ENCODE measurements at regions not wholly inside any gene's neighbourhood (a gene's known extent, or its start where the extent isn't known, plus 50 kb on each side); places are given as distances from the start of the nearest gene placed in this dataset.

DNA sequence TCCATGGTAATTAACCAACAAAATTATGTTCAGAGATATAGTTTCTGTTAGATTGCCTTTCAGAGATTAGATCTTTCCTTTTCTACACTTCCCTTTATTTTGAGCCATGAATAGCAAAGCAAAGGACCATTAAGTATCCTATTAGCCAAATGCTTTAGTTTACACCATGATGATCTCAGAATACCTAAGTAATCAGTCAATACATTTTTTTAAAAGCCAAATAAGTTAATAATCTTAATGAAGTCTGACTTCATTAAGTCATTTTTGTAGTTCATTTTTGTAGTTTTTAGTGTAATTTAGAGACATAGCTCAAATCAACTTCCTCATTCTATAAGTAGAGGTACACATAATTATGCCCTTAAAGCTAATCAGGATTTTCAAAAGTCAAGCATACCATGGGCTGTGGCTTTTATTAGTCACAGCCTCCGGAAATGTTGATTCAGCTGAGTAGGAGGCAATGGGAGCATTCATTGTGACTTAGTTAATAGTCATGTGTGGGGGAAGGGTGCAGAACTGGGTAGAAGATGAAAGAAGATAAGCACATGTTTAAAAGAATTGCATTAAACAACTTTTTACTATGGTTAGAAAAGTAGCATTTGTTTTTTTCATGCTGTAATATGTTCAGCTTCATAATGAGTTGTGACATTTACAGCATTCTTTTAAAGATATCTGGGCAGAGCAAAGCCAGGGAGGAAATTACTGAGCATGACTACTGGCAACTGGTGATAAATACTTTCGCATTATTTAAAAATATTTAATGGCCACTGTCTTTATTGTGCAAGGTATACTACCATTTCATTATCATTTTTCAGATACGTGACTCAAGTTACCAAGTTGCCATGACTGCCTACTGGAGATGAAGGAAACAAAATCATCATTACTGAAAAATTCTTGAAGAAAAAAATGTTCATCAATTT, 57.3 kb upstream of the CCDC71L start:
- POLR2A ChIA-PET: interaction anchor here (0.6 to 1.3 kb wide), 6 partner anchors 15 to 504 kb away, joined by 3 to 4 read pairs (median 3); no protein-coding TSS in a partner anchor
- DNase-seq (ENCODE audit: unreplicated experiment): peak; percentile 93
- H3K4me3 Mint-ChIP-seq (ENCODE audit: unreplicated experiment): no peak overlapping the region

DNA sequence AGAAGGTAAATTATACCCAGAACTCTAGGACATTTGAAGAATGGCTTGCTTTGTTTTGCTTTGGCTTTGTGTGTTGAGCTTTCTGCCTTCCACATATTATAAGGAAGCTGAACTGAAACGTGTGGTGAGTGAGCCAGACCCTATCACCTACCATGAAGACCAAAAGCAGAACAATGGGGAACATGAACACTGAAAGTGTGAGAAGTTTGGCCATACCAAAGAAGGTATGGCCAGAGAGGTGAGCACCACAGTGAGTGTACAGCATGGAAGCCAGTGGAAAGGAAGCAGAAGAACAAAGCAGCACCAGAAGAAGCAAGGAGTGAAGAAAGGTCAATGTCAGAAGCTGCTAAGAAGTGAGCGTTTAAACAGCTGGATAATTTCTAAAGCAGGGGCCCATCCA, 59.7 kb upstream of the CCDC71L start:
- POLR2A ChIA-PET: interaction anchor here (1.3 kb wide), 1 partner anchor 41 kb away, joined by 3 read pairs; no protein-coding TSS in a partner anchor
- intact Hi-C loops (cut with micrococcal nuclease): no loop called here
- Mint-ChIP-seq H3K36me3 (ENCODE audit: insufficient read depth, unreplicated experiment) (no peaks in the 10 kb centered on the region), H3K4me1 (ENCODE audit: insufficient read depth, unreplicated experiment) (no peaks in the 10 kb centered on the region), H3K4me3 (ENCODE audit: unreplicated experiment) (no peak overlapping the region), H3K27me3 (ENCODE audit: insufficient read depth, unreplicated experiment) (no peaks in the 10 kb centered on the region), H3K9me3 (ENCODE audit: unreplicated experiment) (no peaks in the 10 kb centered on the region), H3K27ac (ENCODE audit: low read depth, unreplicated experiment) (no peak overlapping the region)
- TF ChIP-seq, protein P1, sequence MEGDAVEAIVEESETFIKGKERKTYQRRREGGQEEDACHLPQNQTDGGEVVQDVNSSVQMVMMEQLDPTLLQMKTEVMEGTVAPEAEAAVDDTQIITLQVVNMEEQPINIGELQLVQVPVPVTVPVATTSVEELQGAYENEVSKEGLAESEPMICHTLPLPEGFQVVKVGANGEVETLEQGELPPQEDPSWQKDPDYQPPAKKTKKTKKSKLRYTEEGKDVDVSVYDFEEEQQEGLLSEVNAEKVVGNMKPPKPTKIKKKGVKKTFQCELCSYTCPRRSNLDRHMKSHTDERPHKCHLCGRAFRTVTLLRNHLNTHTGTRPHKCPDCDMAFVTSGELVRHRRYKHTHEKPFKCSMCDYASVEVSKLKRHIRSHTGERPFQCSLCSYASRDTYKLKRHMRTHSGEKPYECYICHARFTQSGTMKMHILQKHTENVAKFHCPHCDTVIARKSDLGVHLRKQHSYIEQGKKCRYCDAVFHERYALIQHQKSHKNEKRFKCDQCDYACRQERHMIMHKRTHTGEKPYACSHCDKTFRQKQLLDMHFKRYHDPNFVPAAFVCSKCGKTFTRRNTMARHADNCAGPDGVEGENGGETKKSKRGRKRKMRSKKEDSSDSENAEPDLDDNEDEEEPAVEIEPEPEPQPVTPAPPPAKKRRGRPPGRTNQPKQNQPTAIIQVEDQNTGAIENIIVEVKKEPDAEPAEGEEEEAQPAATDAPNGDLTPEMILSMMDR (IDR thresholded peaks at IDR 0.05; ENCODE audit: unreplicated experiment): no peak
- no peak for DNase-seq (ENCODE audit: unreplicated experiment)
- no TSS peak for BruUV-seq (replicated peaks)
- CTCF ChIA-PET: interaction anchor here (1.0 to 3.8 kb wide), 3 partner anchors 16 to 61 kb away, joined by 4 to 20 read pairs (median 5); no protein-coding TSS in a partner anchor

More for the DNA sequence above, 57.3 kb upstream of the CCDC71L start:
- intact Hi-C loops (cut with micrococcal nuclease): loop anchor here (1.0 to 5.0 kb wide), 2 partner anchors 58 to 541 kb away; no protein-coding TSS in a partner anchor
- Mint-ChIP-seq H3K9me3 (ENCODE audit: unreplicated experiment) (no peaks in the 10 kb centered on the region), H3K27me3 (ENCODE audit: insufficient read depth, unreplicated experiment) (no peaks in the 10 kb centered on the region), H3K27ac (ENCODE audit: low read depth, unreplicated experiment) (no peak overlapping the region), H3K36me3 (ENCODE audit: insufficient read depth, unreplicated experiment) (no peaks in the 10 kb centered on the region), H3K4me1 (ENCODE audit: insufficient read depth, unreplicated experiment) (no peaks in the 10 kb centered on the region)
- TF ChIP-seq, protein P1 (IDR thresholded peaks at IDR 0.05; ENCODE audit: unreplicated experiment): no peak
- BruUV-seq (replicated peaks): TSS peak; percentile 77
- CTCF ChIA-PET: interaction anchor here (1.0 kb wide), 2 partner anchors 18 to 541 kb away, joined by 3 read pairs; no protein-coding TSS in a partner anchor

DNA sequence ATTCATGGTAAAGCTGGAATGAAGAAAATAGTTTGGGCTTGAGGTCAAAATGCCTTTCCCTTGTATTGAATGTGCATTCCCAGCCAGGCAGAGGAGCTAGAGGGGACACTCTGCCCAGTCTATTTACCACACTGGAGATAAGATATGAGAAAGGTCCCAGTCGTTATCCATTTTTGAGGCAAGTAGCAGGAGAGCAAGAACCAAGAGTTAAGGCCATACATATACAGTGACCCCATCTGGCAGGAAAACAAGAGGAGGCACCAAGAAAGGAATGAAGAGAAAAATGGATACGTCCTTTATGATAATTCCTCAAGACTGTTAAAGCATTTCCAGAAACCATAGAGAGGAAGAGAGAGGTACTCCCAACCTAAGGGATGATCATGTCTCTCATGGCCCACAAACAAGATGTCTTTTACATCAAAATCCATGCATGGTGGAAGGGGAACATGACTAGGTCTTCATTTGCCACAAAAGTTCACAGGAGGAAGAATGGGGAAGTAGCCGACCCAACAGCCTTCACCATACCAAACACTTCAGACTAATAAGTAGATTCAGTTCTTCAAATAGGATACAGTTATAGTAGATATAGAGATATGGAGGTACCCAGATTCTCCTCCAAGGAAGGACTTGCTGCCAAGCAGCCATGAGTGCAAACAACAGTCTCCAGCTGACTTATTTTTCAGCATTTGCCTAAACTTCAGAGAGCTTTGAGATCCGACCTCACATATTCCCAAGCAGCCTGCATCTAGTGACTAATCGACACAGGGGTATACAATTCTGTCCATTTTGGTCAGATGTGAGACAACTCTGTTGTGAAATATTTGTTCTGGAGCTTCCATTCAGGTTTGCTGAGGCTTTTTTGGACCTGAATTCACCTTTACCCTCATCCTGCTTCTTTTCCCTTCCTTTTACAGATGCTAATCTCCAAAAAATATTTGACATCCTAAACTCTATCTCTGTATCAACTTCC, 61.1 kb upstream of the CCDC71L start:
- no peak overlapping the region for H3K27ac Mint-ChIP-seq (ENCODE audit: low read depth, unreplicated experiment)
- no peaks in the 10 kb centered on the region for H3K36me3 Mint-ChIP-seq (ENCODE audit: insufficient read depth, unreplicated experiment)
- H3K9me3 Mint-ChIP-seq (ENCODE audit: unreplicated experiment): no peaks in the 10 kb centered on the region
- TF ChIP-seq, protein P1 (IDR thresholded peaks at IDR 0.05; ENCODE audit: unreplicated experiment): no peak
- intact Hi-C loops (cut with micrococcal nuclease): no loop called here
- no peaks in the 10 kb centered on the region for H3K4me1 Mint-ChIP-seq (ENCODE audit: insufficient read depth, unreplicated experiment)
- ChIA-PET POLR2A (interaction anchor here (0.7 to 0.8 kb wide), 2 partner anchors 243 to 346 kb away, joined by 3 read pairs; no protein-coding TSS in a partner anchor), CTCF (interaction anchor here (0.6 to 3.8 kb wide), 6 partner anchors 10 to 464 kb away, joined by 3 to 20 read pairs (median 4); partner anchors contain the start of gene CCDC71L)
- BruUV-seq (replicated peaks): no TSS peak
- no peaks in the 10 kb centered on the region for H3K27me3 Mint-ChIP-seq (ENCODE audit: insufficient read depth, unreplicated experiment)
- DNase-seq (ENCODE audit: unreplicated experiment): no peak
- H3K4me3 Mint-ChIP-seq (ENCODE audit: unreplicated experiment): no peak overlapping the region

All from MCF 10A (cell line).